NCI-H1417 (cell line): ENCODE measurements at regions not wholly inside any gene's neighbourhood (a gene's known extent, or its start where the extent isn't known, plus 50 kb on each side); places are given as distances from the start of the nearest gene placed in this dataset.

Source experiments
- DNase-seq, 3 experiments: peaks; one replicate each; lab custom pipeline; 2025; lab: John Stamatoyannopoulos, UW

DNA sequence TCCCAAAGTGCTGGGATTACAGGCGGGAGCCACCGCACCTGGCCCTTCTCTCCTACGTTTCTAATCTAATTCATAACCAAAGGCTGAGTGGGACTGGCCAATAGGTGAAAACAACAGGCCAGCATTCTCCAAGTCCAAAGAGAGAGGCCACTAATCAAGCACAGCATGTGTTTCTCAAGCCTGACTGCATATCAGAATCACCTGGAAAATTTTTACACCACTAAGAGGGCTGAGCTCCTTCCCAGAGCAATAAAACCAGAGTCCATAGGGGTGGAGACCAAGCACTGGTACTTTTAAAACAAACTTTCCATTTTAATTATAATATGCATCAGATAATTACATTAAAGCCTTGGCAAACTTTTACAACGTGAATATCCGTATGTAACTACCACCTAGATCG lies 254.4 kb downstream of the OPA1 start:
- DNase-seq = no peak

DNA sequence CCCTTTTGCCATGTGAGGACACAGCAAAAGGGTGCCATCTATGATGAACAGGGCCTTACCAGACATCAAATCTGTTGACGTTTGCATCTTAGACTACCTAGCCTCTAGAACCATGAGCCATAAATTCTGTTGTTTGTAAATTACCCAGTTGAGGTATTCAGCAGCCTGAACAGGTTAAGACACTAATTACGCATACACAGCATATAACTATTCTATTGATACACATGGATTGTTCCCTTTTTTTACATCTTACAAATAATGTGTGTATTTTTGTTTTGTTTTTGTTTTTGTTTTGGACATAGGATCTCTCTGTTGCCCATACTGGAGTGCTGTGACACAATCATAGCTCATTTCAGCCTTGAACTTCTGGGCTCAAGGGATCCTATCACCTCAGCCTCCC lies 255.5 kb downstream of the OPA1 start:
- no peak for DNase-seq

DNA sequence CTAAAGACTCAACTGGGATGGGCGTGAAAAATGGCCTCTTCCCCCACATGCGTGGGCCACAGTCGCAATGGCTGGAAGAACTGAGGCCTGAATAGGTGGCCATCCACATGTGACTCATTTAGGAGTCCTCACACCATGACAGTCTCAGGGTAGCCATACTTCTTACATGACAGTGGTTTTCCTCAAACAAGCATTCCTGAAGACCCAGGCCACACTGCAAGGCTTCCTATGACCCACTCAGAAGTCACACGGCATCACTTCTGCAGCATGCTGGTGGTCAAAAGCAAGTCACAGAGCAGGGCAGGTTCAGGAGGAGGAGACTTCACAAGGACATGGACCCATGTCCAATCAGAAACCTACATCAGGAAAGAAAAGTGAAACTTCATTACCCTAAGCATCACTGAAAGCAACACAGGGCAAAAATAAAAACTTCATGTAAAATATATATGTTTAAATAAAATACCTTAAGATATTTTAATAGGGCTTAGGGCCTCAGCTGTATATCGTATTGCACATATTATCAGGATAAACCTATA lies 257.1 kb downstream of the OPA1 start:
- DNase-seq = no peak

DNA sequence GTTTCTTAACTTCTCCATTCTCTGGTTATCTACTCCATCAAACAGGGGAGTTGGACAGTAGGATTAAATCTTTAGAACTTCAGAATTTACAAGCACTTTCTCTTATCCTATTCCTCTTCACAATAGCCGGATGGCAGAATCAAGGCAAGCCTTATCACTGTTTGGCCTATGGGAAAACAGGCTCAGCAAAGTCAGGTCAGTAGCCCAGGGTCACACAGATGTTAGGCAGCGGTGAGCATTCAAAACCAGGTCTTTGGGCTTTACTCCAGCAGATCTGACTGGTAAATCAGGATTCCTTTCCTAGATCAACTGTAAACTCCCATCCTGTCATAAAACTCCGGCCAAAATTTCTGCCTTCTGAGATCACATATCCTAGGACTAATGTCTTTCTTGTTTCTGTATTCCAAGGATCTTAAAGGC lies 258.4 kb downstream of the OPA1 start:
- DNase-seq = no peak

DNA sequence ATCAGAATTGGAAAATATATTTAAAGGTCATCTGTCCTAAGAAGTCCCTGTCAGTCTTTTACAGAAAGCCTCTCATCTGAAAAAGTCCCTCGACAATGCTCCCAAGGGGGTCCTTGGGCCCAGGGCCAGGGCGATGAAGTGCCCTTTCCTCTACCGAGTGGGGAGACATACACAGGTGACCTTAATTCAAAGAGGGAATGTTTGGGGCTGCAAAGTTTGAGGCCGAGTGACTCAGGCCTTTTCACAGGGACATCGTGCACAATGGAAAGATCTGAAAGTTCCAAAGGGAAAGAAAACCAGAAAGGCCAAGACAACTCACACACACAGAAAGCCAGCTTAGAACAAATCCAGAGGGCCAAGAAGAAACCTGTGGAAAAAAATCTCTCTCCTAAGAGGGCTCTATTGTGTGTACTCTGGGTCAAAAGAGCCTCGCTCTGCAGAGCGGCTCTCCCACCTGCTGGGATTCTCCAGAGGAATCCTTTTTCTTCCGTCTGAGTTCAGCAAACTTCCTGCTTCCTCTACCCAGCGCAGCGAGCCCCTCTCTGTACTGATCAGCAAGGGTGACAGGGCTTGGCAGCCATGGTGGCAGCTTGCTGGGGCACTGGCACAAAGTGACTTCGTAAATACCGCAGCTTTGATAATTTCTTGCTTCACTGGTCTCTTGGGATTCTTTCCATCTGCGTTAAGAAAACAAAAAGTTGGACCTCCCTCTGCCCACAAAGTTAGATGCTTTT lies 259.1 kb downstream of the OPA1 start:
- peak in 1 of 3 experiments; percentile 21 for DNase-seq

DNA sequence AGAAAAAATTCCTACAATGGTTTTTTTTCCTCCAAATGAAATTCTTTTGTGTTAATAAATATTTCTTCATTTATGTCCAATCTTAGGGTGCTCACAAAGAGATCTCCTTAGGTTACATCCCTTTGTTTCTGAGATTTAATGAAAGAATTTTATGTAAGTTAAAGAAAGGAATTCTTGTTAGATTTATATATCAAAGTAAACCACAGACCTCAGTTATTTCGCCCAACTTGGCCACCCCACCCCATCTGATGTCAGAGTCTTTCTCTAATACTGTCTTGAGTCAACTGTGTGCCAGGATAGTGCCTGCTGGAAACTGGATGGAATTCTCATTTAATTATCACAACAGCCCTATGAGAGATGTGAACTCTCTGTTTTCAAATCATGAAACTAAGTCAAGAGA lies 259.9 kb downstream of the OPA1 start:
- DNase-seq = no peak

DNA sequence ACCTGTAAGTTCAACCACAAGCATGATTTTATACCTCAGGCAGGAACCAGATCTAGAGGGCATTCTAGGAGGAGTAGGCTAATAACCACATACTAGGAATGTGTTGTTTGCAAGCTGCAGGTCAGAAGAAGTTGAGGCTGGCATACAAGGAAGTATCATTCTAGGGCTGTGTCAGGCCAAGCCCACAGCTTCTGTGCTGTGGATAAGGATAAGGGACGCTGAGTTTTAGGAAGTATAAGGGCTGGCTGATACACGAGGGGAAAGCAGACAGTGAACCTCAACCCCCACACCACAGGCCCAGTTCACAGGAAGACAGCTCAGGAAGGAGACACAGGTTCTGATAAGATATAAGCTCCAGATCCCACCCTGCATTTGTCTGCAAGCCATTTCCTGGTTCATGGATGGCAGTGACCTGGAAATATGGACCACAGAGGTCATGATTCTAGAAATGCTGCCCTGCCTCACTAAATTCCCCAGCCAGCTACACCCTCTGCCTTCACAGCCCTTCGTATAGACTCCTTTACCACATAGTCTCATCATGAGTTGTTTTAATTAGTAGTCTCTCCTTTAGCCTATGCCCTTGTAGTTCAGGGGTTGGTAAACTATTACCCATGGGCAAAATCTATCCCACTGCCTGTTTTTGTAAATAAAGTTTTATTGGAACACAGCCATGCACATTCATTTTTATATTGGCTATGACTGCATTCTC lies 260.7 kb downstream of the OPA1 start:
- no peak for DNase-seq

DNA sequence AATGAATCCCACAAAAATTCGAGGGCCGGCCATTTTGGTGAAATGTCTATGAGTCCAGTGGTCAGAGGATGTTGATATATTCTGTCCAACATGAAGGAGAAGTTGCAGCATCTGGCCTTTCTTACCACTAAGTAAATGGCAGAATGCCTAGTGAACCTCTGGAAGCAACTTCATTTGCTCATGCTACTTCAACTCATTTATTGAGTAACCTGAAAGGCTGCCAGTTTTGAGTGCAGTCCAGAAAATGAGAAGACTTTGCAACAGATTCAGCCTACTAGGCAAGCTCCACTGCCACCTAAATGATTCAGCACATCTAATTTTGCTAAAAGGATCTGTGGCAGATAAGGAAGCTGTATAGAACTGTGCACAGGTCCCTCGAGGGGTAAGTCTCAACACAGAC lies 265.0 kb downstream of the OPA1 start:
- no peak for DNase-seq

DNA sequence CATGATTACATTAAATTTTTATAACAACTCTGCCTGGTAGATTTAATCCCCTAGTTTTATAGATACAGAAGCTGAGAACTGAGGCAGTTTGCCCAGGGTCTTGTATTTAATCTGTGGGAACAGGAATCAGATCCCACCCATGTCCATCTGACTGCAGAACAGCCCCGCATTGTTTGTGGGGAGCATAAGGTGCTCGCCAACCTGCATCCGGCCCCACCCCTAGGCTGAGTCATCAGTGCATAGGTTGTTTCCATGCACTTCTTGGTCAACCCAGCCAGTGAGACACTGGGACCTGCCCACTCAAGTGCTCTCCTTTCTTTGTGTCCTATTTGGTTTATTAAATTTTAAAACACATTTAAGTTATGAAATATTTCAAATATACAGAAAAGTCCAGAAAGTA lies 266.2 kb downstream of the OPA1 start:
- no peak for DNase-seq

DNA sequence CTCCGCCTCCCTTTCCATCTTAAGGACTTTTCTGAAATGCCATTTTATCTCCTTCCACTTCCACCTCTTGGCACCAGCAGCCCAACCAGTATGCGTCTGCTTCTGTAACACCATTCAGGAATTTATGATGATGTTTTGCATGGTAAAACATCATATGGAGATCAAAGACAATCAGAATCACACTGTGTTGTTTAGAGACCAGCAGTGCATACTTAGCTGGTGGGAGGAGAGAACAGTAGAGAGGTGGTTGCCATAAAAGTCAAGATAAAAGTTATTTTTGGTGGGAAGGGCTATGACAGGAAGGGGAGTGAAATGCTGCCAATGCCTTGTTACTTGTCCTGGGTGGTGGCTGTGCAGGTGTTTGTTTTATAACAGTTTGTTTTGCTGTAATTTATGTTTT lies 268.0 kb downstream of the OPA1 start:
- no peak for DNase-seq

DNA sequence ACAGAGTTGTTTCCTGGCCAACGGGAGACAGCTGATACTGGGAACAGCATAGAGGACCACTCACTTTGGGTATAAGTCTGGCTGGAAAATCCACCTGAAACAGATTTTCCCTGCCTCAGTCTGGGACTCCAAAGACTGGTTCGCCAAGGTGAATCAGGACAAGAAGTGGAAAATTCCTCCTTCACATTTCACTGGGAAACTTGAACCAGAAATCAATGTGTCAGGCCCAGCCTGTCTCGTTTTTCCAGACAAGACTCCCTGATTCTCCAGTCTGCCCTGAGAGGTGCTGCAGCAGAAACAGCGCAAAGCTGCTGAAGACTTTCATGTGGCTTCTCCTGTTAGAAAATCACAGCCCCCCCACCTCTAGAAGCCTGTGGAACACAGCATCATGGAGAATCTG lies 269.8 kb downstream of the OPA1 start:
- DNase-seq = no peak

DNA sequence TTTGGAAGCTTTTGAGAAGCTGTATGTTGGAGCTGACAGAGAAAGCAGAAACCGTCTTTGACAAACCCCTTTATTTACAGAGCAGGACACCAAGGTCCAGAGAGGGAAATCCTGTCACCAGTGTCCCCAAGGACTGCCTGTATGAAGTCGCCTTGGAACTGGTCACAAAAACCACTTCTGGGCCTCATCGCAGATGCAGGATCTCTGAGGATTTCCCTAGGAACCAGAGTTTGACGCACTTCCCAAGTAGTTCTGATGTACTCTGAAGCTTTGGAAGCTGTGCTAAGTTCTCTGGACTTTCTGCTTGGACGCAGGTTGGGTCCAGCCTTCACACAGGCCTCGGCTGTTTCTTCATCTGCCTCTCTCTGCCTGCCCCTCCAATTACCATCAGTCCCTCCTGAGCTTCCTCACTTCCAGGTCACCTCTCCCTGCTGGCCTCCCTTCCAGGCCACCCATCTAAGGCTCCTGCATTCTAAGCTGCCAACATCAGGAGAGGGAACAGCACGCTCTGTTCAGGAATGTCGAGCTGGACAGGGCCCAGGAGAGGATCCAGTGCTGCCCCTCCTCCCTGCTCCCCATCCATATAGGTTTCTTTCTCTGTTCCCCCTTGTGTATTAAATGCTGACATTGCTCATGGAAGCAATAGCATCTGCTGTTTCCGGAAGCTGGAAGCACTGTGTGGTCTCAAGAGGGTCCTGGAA lies 270.8 kb downstream of the OPA1 start:
- no peak for DNase-seq

DNA sequence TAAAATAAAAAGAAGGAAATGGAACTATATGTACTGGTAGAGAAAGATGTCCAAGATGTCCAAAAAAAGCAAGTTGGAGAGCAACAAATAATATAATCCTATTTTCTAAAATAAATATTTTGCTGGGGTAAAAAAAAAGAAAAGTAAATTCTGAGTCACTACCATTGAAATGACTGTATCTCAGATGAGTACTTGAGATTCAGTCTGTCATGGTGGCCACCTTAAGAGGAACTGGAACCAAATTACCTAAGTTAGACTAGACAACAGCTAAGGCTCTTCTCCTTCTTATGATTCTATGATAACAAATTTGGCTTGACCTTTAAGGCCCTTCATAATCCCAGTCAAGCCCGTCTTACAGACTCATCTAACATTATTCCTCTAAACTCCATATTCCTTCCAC lies 270.6 kb upstream of the HES1 start:
- no peak for DNase-seq

DNA sequence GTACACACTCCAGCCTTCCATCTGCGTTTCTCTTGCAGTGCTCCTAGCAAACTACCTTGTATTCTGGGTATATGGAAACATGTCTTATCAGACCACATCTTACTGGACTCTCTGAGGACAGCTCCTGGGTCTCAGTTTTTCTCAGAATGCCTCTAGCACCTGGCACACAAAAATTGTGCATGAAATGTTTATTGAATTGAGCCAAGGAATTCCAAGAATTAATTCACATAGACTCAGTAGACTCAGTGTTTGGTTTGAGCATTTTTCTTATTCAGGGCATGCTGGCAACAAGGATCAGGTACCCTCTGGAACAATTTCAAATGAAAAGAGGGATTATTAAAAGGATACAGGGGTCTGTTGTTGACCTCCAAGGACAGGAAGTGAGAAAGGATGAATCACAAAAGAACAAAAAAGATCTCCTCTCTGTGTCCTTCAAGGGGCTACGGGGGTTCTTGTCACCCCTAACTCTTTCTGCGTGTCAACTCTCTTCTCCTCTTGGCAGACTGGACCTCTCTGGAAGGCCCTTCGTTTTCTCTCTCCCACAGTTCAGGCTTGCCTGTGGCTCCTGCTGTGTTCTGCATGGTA lies 270.0 kb upstream of the HES1 start:
- DNase-seq = no peak

DNA sequence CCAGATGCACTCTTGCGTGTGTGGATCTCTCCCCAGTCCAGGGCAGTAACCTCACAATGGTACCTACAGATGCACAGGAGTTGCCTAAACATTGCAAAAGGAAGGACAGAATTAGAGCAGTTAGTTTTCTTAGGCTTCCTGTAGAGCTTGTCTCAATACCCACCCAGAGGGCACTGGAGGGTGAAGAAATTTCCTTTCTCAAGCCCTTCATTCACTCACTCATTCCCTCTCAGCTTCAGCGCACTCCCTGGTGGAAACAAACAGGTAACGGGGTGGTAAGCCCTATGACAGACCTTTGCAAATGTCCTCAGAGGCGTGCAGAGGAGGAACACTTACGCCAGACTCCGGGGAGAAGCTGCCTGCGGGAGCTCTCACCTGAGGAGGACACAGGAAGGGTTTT lies 267.4 kb upstream of the HES1 start:
- no peak for DNase-seq

DNA sequence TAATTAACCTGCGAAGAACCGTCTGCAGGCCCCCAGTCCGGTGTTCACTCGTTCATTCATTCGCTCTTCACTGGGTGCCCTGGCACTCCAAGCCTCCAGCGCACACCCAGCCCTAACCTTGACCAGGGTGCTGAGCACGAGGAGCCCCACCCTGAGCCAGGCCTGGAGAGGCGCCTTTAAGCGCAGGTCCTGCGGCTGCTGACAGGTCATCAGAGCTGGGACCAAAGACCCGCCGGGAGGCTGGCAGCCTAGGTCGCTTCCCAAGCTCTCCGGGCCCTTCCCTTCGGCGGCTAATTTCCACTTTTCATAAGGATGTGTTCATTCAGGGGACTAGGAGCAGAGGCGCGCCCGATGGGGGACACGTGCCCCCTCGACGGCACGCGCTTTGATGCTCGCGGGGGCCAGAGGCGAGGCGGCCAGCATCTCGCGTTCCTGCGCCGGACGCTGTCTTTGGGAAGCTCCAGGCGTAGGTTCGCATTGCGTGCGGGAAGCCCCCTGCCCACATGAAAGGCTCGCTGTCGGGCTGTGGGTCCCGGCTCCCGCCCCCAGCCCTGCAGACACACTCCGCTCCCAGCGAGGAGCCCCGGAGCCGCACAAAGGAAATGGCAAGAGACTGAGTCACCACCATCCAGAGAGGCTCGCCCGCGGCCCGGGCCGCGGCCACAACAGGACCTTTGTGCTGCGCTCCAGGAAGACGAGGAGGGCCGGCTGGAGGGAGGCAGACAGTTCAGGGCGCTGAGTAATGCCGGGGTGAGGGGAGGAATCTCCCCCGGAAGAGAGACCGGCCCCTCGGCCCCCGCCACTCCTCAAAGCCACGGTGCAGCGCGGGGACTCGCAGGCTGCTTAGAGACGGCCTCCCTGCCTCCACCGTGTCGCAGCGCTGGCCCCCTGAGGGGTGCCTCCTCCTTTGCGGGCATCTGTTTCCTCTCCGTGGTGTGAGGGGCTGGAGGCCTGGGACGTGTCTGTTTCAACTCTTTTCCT lies 266.4 kb upstream of the HES1 start:
- no peak for DNase-seq

DNA sequence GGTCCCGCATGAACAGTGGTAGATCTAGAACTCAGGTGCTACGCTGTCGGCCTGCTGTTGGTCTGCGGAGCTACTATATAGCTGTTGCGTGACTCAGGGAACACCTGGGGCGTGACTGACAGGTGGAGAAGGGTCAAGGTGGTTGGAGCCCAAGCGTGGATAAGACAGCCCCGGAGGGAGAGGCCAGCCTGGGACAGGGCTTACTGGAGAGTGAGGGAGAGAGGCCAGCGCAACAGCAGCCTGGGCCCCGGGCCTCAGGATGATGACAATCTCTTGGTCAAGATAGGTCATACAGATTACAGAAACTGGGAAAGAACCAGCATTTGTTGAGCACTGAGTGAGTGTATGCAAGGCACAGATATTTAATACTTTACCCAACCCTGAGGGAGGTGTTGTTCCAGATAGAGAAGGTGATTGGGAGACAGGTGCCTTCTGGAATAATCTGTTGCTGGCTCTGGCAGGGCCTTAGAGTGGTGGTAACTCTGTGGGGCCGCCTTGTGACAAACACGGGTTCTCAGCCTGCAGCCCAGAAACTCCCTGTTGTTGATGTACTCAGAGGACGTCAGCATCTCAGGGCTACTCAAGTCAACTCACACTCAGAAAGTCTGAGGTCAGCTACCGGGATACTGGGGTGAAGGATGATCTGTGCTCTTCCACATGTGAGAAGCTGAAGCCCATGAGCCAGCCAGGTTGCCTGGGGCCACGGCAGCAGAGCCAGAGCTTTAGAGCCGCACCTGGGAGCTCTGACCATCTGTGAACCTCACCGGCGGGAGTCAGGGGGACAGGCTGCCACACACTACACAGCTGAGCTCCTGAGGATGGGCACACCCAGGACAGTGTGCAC lies 265.4 kb upstream of the HES1 start:
- no peak for DNase-seq

DNA sequence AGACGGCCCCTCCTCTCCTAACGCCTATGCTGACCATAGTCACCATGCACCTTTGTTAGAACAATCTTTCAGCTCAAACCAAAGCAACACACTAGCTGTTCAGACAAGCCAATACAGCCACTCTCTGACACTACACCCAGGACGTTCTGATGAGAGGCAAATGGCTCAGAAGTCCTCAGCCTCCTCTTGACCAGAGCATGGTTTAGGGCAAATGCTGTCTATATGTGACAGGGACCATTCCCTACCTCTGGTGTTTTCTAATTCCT lies 264.8 kb upstream of the HES1 start:
- no peak for DNase-seq

DNA sequence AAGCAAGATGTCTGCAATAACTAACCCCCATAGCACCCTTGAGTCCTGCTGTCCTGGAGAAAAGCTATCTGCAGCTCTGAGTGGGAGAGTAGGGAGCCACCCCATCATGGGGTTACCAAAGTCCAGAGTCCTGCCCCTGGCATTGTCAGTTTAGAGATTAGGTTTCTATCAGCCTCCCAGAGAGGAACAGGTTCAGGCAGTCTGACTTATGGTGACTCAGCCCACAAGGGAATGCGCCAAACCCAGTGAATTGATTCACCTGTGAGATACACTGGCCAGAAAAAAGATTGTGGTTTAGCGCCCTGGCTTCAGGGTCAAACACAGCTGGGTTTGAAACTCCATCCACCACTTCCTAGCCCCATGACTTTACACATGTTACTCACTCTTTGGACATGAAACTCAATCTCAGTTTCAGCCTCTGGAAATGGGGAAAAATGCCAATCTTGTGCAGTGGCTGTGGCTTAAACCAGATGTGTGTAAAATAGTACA lies 263.6 kb upstream of the HES1 start:
- no peak for DNase-seq

DNA sequence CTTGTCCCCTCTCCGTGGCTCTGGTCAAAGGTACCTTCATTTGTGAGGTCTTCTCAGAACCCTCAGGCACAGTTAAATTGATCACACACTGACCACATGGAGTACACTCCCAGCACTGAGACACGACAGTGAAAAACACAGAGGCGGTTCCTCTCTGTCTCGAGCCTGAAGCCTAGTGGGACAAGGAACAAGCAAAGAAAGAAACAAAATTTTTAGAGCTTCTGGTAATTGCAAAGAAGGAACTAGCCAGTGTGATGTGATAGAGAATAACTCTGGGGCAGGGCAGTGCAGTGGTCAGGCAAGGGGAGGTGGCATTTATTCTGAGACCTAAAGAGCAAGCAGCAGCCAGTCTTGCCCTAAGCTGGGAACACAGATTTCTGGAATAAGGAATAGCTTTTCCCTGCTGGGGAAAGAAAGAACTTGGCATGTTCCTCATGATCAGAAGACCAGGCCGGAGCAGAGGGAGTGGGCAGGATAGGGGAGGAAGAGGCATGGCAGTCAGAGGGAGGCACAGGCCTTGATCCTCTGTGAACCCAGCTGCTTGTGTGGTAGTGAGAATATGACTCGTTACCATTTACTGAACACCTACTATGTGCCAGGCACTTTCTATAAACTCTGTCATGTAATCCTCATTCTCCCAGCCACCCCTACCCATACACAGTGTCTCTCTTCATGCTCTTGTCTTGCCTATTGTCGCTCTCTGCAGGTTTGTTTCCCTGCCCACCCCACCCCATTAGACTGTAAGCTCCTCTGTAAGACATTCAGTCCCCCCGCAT lies 262.3 kb upstream of the HES1 start:
- no peak for DNase-seq
